HG03565 (cell line): ENCODE measurements at regions not wholly inside any gene's neighbourhood (a gene's known extent, or its start where the extent isn't known, plus 50 kb on each side); places are given as distances from the start of the nearest gene placed in this dataset.

Experiments used
- ATAC-seq: cut with Tn5 transposase; IDR thresholded peaks from one replicate; pipeline ENCODE4 v1.9.1; 2021; ENCODE audit warnings: mild to moderate bottlenecking, moderate library complexity; ENCODE audit not compliant: unreplicated experiment

DNA sequence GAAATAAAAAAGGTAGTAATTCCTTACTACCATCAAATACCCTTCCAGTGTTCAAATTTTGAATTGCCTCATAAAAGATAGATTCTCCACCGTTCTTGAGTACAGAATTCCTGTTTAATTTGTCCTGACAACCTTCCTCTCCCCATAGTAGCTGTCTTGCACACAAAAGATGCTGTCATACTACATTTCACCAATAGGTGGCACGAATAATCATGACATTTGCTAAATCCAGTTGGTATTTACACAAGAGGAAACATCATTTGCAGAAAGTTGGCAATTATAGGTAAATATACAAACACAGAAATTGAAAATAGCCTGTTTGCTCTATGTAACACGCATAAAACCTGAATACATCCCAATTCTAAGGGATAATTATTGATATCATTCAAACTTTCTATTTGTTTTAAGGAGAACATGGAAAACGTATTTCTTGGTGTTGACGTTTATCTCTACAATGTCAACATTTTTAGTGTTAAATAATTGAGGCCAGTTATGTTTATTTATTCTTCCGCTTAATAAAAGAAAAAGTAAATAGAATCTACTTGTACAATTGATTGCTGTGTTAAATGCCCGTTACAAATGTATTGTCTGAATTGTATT lies 58.3 kb upstream of the CLDN10 start:
- peak; percentile 72 for ATAC-seq

DNA sequence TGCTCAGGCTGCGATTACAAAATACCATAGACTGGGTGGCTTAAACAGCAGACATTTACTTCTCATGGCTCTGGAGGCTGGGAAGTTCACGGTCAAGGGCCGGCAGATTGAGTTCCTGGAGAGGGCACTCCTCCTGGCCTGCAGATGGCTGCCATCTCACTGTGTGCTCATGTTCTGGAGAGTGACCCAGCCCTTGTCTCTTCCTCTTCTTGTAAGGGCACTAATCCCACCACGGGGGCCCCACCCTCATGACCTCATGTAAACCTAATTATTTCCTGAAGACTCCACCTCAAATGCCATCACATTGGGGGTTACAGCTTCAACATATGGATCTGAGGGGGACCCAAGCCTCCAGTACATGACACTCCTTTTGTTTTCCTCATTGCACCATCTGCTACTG lies 56.0 kb upstream of the CLDN10 start:
- ATAC-seq, result no peak

DNA sequence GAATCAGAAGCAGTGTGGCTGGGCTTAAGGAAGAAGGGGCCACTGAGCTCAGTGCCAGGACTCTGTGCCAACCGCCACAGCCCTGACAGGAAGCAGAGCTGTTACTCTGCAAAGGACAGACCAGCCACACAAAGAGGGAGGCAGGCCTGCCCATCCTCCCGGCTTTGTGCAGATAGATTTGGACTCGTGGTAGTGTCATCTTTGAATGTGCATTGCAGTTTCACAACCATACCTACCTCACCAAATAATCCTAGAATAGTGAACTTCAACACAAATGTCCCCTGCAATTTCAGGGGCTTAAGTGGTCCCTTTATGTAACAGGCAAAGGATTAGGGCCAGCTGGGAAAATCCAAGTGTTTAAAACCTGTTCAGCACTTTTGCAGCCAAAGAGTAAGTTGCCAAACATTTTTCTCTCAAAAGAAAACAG lies 55.1 kb upstream of the CLDN10 start:
- no peak for ATAC-seq

DNA sequence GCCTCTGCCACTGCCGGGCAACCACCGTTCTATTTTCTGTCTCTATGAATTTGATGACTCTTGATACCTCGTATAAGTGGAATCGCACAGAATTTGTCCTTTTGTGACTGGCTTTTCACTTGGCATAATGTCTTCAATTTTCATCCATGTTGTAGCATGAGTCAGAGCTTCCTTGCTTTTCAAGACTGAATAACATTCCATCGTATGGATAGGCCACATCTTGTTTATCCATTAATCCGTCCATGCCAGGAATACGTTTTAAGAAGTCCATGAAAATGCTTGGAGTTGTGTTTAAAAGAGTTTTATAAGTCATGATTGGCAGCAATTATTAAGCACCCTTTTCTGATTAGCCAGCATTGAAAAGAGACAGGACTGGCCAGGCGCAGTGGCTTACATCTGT lies 53.6 kb upstream of the CLDN10 start:
- ATAC-seq, result no peak

DNA sequence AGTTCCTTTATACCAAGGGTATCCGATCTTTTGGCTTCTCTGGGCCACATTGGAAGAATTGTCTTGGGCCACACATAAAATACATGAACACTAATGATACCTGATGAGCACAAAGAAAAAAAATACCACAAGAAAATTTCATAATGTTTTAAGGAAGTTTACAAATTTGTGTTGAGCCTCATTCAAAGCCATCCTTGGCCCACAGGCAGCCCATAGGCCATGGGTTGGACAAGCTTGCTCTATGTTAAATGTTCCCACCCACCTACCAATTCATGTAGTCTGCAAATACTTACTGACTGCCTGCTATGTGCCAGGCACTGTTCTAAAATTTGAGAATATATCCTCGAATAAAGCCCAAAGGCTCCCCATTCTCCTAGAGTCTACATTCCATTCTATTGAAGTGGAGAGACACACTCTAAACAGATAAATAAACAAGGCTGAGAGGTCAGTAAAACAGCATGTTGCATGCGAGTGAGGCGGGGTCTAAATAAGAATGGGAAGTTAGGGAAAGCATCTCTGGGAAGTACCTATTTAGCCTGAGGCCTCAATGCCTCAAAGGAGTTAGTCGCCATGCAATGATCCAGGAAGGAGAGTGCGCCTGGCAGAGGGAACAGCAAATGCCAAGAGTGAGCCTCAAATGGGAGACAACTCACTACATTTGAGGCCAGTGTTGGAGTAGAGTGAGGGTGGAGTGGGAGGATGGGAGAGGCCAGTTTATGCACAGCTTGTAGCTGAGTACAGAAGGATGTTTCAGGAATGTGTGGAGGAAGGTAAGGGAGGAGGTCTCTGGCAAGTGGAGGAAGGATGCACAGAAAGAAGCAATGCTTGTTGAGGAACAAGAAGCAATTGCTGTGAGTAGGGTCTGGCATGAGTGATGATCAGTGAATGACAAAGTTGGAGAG lies 52.5 kb upstream of the CLDN10 start:
- ATAC-seq, result no peak

DNA sequence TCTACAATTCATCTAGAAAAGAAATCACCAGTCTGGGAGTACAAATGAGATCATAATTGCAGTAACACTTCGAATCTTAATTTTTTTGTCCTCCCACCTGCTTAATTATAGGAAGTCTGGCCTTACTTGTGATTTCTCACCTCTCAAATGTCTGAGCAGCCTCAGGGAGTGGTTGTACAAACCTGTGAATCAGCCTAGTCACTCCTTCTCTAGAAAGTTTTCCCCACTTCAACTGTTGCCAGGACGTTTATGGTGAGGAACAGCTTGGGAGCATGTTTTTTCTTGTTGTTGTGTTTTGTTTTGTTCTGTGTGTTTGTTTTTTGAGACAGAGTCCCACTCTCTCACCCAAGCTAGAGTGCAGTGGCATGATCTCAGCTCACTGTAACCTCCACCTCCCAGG lies 50.3 kb upstream of the CLDN10 start:
- ATAC-seq, result no peak
